Small intestine (tissue), 7 donors: ENCODE measurements at regions not wholly inside any gene's neighbourhood (a gene's known extent, or its start where the extent isn't known, plus 50 kb on each side); places are given as distances from the start of the nearest gene placed in this dataset.
A peak's percentile ranks its signal among the peaks of the same experiment; 100 is the strongest.

ENCODE experiments used
- DNase-seq, 2 donors: peaks; one replicate each; pipeline versions ENCODE4 v3.0.0 to v3.0.0-alpha.2; 2013
- FAIRE-seq: peaks from 2 replicates; lab custom pipeline; 2012; peaks lifted over from hg19 to GRCh38; lab: Jason Lieb, UNC
- H3K27ac ChIP-seq, 3 donors: one replicate each; pipeline ENCODE4 v1.5.1; 2013; ENCODE audit warnings: low read length in 2 of 3, mild to moderate bottlenecking in 2 of 3, control low read depth in 1 of 3, inconsistent platforms in 1 of 3, low read depth in 1 of 3, moderate library complexity in 1 of 3
- H3K27me3 ChIP-seq, 3 donors: one replicate each; pipeline ENCODE4 v1.6.1; 2013; ENCODE audit warnings: low read length in 3 of 3, inconsistent platforms in 1 of 3; ENCODE audit not compliant: control insufficient read depth in 3 of 3, insufficient read depth in 3 of 3
- H3K36me3 ChIP-seq, 3 donors: one replicate each; pipeline ENCODE4 v1.6.1; 2013; ENCODE audit warnings: low read length in 3 of 3, inconsistent platforms in 1 of 3, low read depth in 1 of 3, mild to moderate bottlenecking in 1 of 3, moderate library complexity in 1 of 3; ENCODE audit not compliant: control insufficient read depth in 3 of 3, insufficient read depth in 2 of 3
- H3K4me1 ChIP-seq, 3 donors: one replicate each; pipeline ENCODE4 v1.6.1; 2013; ENCODE audit warnings: low read length in 2 of 3, inconsistent platforms in 1 of 3, low read depth in 1 of 3, mild to moderate bottlenecking in 1 of 3, moderate library complexity in 1 of 3; ENCODE audit not compliant: control insufficient read depth in 3 of 3, insufficient read depth in 2 of 3
- H3K4me3 ChIP-seq, 3 donors: one replicate each; pipeline ENCODE4 v1.5.1; 2013; ENCODE audit warnings: low read length in 3 of 3, control low read depth in 1 of 3, inconsistent platforms in 1 of 3, low read depth in 1 of 3, mild to moderate bottlenecking in 1 of 3, moderate library complexity in 1 of 3
- H3K9me3 ChIP-seq, 2 donors: one replicate each; pipeline ENCODE4 v1.6.1; 2013; ENCODE audit warnings: low read depth in 1 of 2, low read length in 1 of 2; ENCODE audit not compliant: control insufficient read depth in 2 of 2, insufficient read depth in 1 of 2
- WGBS, 3 donors: extraction: QIAGEN DNeasy Blood & Tissue Kit; methylation state at CpG; one replicate each; pipeline ENCODE4 v1.1.7; 2013; 5-methylcytosine and 5-hydroxymethylcytosine counted together
- donor health status: healthy with polysubstance abuse.
- donor health status: control.
- donor health status: control.
- donor health status: Bipolar disorder and iron deficiency.
- donor health status: healthy.

GRCh38 chr7:21352540-21353387, 75.1 kb upstream of the SP4 start:
- H3K27ac ChIP-seq: peak overlapping the region in 1 of 3 donors; percentile 65
- no peaks in the 10 kb centered on the region for H3K4me1 ChIP-seq
- WGBS, 3 donors: 36 to 49% (median 48%) methylated on average over 4 of the region's 4 CpGs
- H3K9me3 ChIP-seq: no peaks in the 10 kb centered on the region
- no peaks in the 10 kb centered on the region for H3K27me3 ChIP-seq
- DNase-seq (peak; percentile 14 to 69), FAIRE-seq (peak; percentile 5)
- no peaks in the 10 kb centered on the region for H3K36me3 ChIP-seq
- H3K4me3 ChIP-seq: no peak overlapping the region

- Histone ChIP-seq H3K4me1 (no peaks in the 10 kb centered on the region), H3K36me3 (no peaks in the 10 kb centered on the region), H3K27me3 (no peaks in the 10 kb centered on the region), H3K4me3 (no peak overlapping the region), H3K27ac (no peak overlapping the region), H3K9me3 (no peaks in the 10 kb centered on the region)
- 64 to 82% (median 65%) methylated on average over 4 of the region's 4 CpGs for WGBS, 3 donors
- DNase-seq (no peak), FAIRE-seq (no peak)
Observed at GRCh38 chr7:21353388-21353780, 74.5 kb upstream of the SP4 start.

GRCh38 chr7:21354284-21354683, 73.6 kb upstream of the SP4 start:
- Histone ChIP-seq H3K4me3 (no peak overlapping the region), H3K36me3 (no peaks in the 10 kb centered on the region), H3K4me1 (no peaks in the 10 kb centered on the region), H3K9me3 (no peaks in the 10 kb centered on the region), H3K27me3 (no peaks in the 10 kb centered on the region), H3K27ac (no peak overlapping the region)
- no peak for DNase-seq
- FAIRE-seq: no peak
- 91 to 95% (median 94%) methylated on average over 5 of the region's 5 CpGs for WGBS, 3 donors

GRCh38 chr7:21355406-21355874, 72.4 kb upstream of the SP4 start:
- FAIRE-seq (no peak), DNase-seq (peak; percentile 4 to 65)
- no peak overlapping the region for H3K4me3 ChIP-seq
- H3K9me3 ChIP-seq: no peaks in the 10 kb centered on the region
- H3K27me3 ChIP-seq: no peaks in the 10 kb centered on the region
- no peaks in the 10 kb centered on the region for H3K36me3 ChIP-seq
- H3K4me1 ChIP-seq: no peaks in the 10 kb centered on the region
- WGBS, 3 donors: 5 to 36% (median 7%) methylated on average over 2 of the region's 2 CpGs
- H3K27ac ChIP-seq: peak overlapping the region in 2 of 3 donors; percentile 29 to 73

GRCh38 chr7:21356616-21357015, 71.3 kb upstream of the SP4 start:
- H3K9me3 ChIP-seq: no peaks in the 10 kb centered on the region
- no peaks in the 10 kb centered on the region for H3K4me1 ChIP-seq
- FAIRE-seq (no peak), DNase-seq (no peak)
- no peak overlapping the region for H3K27ac ChIP-seq
- no peak overlapping the region for H3K4me3 ChIP-seq
- no peaks in the 10 kb centered on the region for H3K27me3 ChIP-seq
- H3K36me3 ChIP-seq: no peaks in the 10 kb centered on the region

- no peak for FAIRE-seq
- Histone ChIP-seq H3K27me3 (no peaks in the 10 kb centered on the region), H3K36me3 (no peaks in the 10 kb centered on the region), H3K27ac (no peak overlapping the region), H3K9me3 (no peaks in the 10 kb centered on the region), H3K4me1 (no peaks in the 10 kb centered on the region), H3K4me3 (no peak overlapping the region)
- 77 to 89% (median 83%) methylated on average over 3 of the region's 3 CpGs for WGBS, 3 donors
- DNase-seq: no peak
Observed at GRCh38 chr7:21357151-21358097, 70.5 kb upstream of the SP4 start.

GRCh38 chr7:21358648-21359047, 69.2 kb upstream of the SP4 start:
- H3K9me3 ChIP-seq: no peaks in the 10 kb centered on the region
- H3K4me3 ChIP-seq: no peak overlapping the region
- no peak overlapping the region for H3K27ac ChIP-seq
- DNase-seq (no peak), FAIRE-seq (no peak)
- no peaks in the 10 kb centered on the region for H3K27me3 ChIP-seq
- H3K4me1 ChIP-seq: no peaks in the 10 kb centered on the region
- no peaks in the 10 kb centered on the region for H3K36me3 ChIP-seq
- 70 to 86% (median 71%) methylated on average over 5 of the region's 5 CpGs for WGBS, 3 donors

GRCh38 chr7:21359163-21359562, 68.7 kb upstream of the SP4 start:
- Histone ChIP-seq H3K36me3 (no peaks in the 10 kb centered on the region), H3K4me3 (no peak overlapping the region), H3K27ac (no peak overlapping the region), H3K9me3 (no peaks in the 10 kb centered on the region), H3K4me1 (no peaks in the 10 kb centered on the region), H3K27me3 (no peaks in the 10 kb centered on the region)
- DNase-seq (no peak), FAIRE-seq (no peak)
- WGBS, 3 donors: 58 to 71% (median 65%) methylated on average over 1 of the region's 1 CpG
